Psoas muscle (tissue), 7 donors: ENCODE measurements at regions not wholly inside any gene's neighbourhood (a gene's known extent, or its start where the extent isn't known, plus 50 kb on each side); places are given as distances from the start of the nearest gene placed in this dataset.

ENCODE experiments used
- ATAC-seq, 4 donors: fragments of 200-7000 bp; cut with Tn5 transposase; one replicate each; pipeline ENCODE4 v1.9.1; 2020; ENCODE audit warnings: moderate library complexity in 3 of 4, mild to moderate bottlenecking in 2 of 4
- DNase-seq, 2 donors: peaks; one replicate each; pipeline ENCODE4 v3.0.0-alpha.2; 2020
- H3K27ac ChIP-seq: fragments of 200-600 bp; one replicate; pipeline ENCODE4 v1.8.0; 2022
- H3K27me3 ChIP-seq, 3 donors: fragments of 200-600 bp in 1 of 3; one replicate each; pipeline versions ENCODE4 v1.6.1 to v1.8.0; 2013 to 2022; ENCODE audit warnings: low read length in 2 of 3, mild to moderate bottlenecking in 2 of 3, moderate library complexity in 1 of 3; ENCODE audit not compliant: insufficient read depth in 3 of 3
- H3K36me3 ChIP-seq, 2 donors: fragments of 200-600 bp in 1 of 2; one replicate each; pipeline versions ENCODE4 v1.6.1 to v1.8.0; 2013 to 2022; ENCODE audit warnings: low read depth in 1 of 2, mild to moderate bottlenecking in 1 of 2, moderate library complexity in 1 of 2; ENCODE audit not compliant: insufficient read depth in 1 of 2
- H3K4me1 ChIP-seq: fragments of 200-600 bp; one replicate; pipeline ENCODE4 v1.8.0; 2022
- H3K4me3 ChIP-seq: fragments of 200-600 bp; one replicate; pipeline ENCODE4 v1.8.0; 2022; ENCODE audit warnings: mild to moderate bottlenecking
- H3K9me3 ChIP-seq: fragments of 200-600 bp; one replicate; pipeline ENCODE4 v1.8.0; 2022
- WGBS, 3 donors: extraction: QIAGEN DNeasy Blood & Tissue Kit; methylation state at CpG; one replicate each; pipeline versions ENCODE4 v1.1.6 to v1.1.7; 2013; 5-methylcytosine and 5-hydroxymethylcytosine counted together
- intact Hi-C, 2 donors: fragments of 100-400 bp; cut with DNase I; formaldehyde crosslinking; loops; one replicate each; pipeline versions ENCODE4 v1.11.0 to v1.14.2; 2022
- TF ChIP-seq, protein P1 (sequence below): fragments of 200-600 bp; IDR thresholded peaks from one replicate; pipeline ENCODE4 v1.8.0; 2022; ENCODE audit warnings: antibody characterized with exemption
- donor health status: healthy with polysubstance abuse.
- donor health status: DM: no; HTN: no; CAD: no; lungs with moderate emphysema.
- donor health status: Bipolar disorder and iron deficiency.
- donor health status: healthy.
- donor health status: DM: yes; HTN: yes; CAD: no.
- donor health status: DM: no; HTN: no; CAD: no.
- donor health status: DM: yes; HTN: yes; CAD: no.

DNA sequence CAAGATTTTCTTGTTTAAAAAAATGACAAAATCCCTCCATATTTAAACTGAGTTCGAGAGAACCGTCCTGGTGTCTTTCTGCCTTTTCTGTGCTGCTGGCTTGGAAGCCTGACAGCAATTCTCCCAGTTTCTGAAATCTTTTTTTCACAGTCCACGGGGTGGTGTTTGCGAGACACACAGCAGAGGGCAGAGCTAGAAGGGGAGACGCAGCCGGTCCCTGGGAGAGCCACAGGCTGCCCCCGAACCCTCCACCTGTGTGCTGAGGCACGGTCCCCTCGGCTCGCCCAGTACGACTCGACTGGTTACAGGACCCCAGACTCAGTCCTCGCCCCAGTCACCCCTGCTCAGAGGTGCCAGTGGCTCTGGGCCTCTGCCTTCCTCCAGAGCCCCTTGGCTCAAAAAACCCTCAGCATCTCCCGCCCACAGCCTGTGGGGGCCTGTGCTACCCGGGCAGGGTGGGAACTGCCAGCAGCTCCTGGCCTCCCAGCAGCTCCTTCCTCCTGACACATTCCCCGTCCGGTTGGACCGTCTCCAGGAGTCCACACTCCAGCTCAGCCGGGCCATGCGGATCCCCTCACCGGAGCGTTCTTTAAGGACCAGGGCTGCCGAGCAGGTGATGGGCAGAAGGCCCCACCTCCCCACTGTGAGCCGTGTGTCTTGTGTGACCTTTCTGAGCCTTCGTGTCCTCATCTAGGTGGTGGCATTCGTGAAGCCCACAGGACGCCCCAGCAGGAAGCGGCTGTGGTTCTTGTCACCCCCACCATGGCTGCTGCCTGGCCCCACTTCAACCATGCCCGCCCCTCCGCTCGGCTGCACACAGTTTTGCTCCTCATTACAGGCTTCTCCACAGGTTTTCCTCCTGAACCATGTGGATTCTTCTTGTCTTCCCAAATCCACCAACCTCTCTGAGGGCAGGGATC, 52.3 kb upstream of the EN2 start:
- ATAC-seq (no peak), DNase-seq (peak in 1 of 2 donors; percentile 33)
- TF ChIP-seq, protein P1, sequence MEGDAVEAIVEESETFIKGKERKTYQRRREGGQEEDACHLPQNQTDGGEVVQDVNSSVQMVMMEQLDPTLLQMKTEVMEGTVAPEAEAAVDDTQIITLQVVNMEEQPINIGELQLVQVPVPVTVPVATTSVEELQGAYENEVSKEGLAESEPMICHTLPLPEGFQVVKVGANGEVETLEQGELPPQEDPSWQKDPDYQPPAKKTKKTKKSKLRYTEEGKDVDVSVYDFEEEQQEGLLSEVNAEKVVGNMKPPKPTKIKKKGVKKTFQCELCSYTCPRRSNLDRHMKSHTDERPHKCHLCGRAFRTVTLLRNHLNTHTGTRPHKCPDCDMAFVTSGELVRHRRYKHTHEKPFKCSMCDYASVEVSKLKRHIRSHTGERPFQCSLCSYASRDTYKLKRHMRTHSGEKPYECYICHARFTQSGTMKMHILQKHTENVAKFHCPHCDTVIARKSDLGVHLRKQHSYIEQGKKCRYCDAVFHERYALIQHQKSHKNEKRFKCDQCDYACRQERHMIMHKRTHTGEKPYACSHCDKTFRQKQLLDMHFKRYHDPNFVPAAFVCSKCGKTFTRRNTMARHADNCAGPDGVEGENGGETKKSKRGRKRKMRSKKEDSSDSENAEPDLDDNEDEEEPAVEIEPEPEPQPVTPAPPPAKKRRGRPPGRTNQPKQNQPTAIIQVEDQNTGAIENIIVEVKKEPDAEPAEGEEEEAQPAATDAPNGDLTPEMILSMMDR, result no peak
- Histone ChIP-seq H3K36me3 (no peaks in the 10 kb centered on the region), H3K4me3 (no peak overlapping the region), H3K9me3 (no peaks in the 10 kb centered on the region), H3K27ac (no peak overlapping the region), H3K4me1 (no peaks in the 10 kb centered on the region), H3K27me3 (peaks cover 0 to 71% (median 28%) of the 10 kb centered on the region in 3 donors)
- intact Hi-C loops, result no loop called here
- WGBS, 3 donors, result 21 to 32% (median 22%) methylated on average over 31 of the region's 31 CpGs

- no peak for ATAC-seq
- no peak overlapping the region for H3K27ac ChIP-seq
- H3K9me3 ChIP-seq, result no peaks in the 10 kb centered on the region
- peaks cover 0 to 63% (median 18%) of the 10 kb centered on the region in 3 donors for H3K27me3 ChIP-seq
- TF ChIP-seq, protein P1, result no peak
- intact Hi-C loops, result no loop called here
- H3K4me1 ChIP-seq, result no peaks in the 10 kb centered on the region
- WGBS, 3 donors, result 60 to 95% methylated on average over 1 to 2 of the region's 2 CpGs; no CpG with 5 or more reads in 1 of the 3 donors
- DNase-seq, result no peak
- no peak overlapping the region for H3K4me3 ChIP-seq
- no peaks in the 10 kb centered on the region for H3K36me3 ChIP-seq
These were observed 50.1 kb upstream of the EN2 start for GRCh38 chr7:155407799-155408198.
